ENCODE measurements at regions not wholly inside any gene's neighbourhood (a gene's known extent, or its start where the extent isn't known, plus 50 kb on each side); places are given as distances from the start of the nearest gene placed in this dataset.

DNA sequence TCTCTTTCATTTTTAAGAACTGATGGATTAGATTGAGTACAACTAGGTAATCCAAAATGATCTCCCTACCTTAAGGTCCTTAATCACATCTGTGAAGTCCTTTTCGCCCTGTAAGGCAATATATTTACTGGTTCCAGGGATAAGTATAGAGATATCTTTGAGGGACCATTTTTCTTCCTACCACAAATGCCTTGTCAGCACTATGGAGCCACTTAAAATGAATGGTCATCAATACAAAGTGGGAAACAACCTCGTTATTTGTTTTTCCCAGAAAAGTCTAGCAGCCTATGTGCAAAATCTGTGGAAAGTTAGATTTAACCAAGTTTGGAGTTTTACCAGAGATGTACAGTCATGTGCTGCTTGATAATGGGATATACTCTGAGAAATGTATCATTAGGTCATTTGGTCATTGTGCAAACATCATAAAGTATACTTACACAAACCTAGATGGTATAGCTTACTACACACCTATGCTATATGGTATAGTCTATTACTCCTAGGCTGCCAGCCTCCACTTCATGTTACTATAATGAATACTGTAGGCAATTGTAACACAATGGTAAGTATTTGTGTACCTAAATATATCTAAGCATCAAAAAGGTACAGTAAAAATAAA, 366.2 kb upstream of the TMEM229A start:
- TF ChIP-seq POLR2A (IDR thresholded peaks at IDR 0.05) = no peak
- TF ChIP-seq, protein P1, sequence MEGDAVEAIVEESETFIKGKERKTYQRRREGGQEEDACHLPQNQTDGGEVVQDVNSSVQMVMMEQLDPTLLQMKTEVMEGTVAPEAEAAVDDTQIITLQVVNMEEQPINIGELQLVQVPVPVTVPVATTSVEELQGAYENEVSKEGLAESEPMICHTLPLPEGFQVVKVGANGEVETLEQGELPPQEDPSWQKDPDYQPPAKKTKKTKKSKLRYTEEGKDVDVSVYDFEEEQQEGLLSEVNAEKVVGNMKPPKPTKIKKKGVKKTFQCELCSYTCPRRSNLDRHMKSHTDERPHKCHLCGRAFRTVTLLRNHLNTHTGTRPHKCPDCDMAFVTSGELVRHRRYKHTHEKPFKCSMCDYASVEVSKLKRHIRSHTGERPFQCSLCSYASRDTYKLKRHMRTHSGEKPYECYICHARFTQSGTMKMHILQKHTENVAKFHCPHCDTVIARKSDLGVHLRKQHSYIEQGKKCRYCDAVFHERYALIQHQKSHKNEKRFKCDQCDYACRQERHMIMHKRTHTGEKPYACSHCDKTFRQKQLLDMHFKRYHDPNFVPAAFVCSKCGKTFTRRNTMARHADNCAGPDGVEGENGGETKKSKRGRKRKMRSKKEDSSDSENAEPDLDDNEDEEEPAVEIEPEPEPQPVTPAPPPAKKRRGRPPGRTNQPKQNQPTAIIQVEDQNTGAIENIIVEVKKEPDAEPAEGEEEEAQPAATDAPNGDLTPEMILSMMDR (IDR thresholded peaks at IDR 0.05) = no peak

All from ovary (tissue), 3 donors.